SK-N-DZ (cell line): ENCODE measurements at regions not wholly inside any gene's neighbourhood (a gene's known extent, or its start where the extent isn't known, plus 50 kb on each side); places are given as distances from the start of the nearest gene placed in this dataset.
"Not testable (repeated sequence)": the region's sequence is repeated elsewhere in the genome, so short reads cannot be mapped to it uniquely, and the experiment has no call there.

Experiments used
- DNase-seq: peaks from one replicate; pipeline ENCODE4 v3.0.0-alpha.2; 2015; ENCODE audit warnings: low spot score

GRCh38 chr13:71303144-71303543, 563.9 kb downstream of the DACH1 start:
- no peak for DNase-seq

GRCh38 chr13:71300602-71301001, 566.4 kb downstream of the DACH1 start:
- no peak for DNase-seq

DNA sequence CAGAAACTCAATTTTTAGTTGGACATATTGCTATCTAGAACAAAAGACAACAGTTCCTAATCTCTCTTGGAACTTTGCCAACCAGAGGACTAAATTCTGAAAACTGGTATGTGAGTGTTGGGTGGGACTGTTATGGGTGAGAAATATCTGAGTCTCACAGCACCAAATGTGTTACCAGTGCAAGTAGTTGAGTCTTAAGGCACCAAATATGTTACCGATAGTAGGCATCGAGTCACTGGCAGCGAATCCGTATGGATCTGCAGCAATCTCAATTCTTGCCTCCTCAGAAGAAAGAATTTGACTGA, 575.2 kb downstream of the DACH1 start:
- no peak for DNase-seq

DNA sequence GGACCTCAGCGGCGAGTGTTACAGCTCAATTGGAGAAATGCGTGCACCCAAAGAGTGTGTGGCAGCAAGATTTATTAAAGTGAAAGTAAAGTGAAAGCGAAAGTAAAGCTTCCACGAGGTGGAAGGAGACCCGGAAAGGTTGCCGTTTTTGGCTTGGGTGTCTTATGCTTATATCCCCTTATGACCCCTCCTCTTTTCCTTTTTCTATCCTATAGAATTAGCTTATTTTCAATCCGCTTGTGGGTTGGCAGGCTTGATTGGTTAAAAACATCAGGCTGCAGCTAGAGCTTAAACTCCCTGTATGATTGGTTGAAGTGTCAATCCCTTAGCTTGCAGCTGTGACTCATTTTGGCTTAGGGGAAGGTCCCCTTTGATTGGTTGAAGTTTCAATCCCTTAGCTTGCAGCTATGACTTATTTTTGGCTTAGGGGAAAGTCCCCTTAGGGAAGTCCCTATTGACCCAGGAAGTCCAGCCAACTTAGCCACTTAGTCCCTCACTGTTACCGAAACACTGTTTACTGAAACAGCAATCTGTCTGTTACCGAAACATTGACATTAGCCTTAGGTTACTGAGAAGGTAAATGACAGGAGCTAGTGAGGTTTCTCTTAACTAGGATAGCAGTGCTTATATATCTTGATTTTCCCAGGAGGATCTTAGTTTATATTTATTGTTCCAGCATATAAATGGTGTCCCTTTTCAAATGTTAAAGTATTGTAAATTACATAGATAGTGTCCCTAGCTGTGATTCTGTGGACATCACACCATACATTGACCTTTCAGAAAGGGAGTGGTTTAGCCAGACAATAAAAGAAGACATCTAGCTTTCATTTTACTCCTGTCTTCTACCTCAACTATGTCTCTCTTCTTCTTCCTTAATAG, 575.8 kb downstream of the DACH1 start:
- DNase-seq = no peak

- not testable (repeated sequence) for DNase-seq
Measured at GRCh38 chr13:71289980-71290379, 577.0 kb downstream of the DACH1 start.

- DNase-seq = peak; percentile 20
Measured at GRCh38 chr13:71285700-71286099, 581.3 kb downstream of the DACH1 start.

- DNase-seq = no peak
Measured at GRCh38 chr13:71278512-71278911, 588.5 kb downstream of the DACH1 start.

DNA sequence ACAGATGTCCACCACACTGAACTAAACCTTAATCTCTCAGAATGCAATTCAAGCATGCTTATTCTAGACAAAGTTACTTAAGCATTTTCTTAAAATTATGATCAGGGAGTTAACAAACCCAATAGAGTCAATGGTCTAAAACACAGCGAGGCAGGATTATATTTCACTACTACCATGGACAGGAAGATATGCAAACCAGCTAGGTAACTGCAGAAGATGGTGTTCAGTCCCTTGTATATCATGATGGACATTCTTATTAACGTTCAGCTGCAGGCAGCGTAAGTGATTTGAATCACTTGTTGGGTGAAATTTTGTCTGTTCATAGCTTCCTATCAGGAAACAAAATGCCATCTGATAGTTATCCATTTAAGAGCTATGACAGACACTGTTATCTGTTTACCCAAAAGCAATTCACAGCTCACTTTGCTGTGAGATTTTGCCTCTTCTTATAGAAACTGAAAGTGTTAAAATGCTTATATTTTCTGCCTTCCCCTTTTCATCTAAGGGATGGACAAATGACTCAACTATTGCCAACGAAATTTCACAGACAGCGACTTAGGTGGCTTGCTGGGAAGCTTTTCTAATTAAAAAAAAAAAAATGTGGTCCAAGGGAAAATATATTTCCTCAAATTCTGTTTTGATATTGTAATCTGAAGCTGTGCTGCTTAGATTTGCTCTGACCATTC, 591.9 kb downstream of the DACH1 start:
- DNase-seq = no peak

- DNase-seq = no peak
Measured at GRCh38 chr13:71261256-71261655, 605.7 kb downstream of the DACH1 start.

DNA sequence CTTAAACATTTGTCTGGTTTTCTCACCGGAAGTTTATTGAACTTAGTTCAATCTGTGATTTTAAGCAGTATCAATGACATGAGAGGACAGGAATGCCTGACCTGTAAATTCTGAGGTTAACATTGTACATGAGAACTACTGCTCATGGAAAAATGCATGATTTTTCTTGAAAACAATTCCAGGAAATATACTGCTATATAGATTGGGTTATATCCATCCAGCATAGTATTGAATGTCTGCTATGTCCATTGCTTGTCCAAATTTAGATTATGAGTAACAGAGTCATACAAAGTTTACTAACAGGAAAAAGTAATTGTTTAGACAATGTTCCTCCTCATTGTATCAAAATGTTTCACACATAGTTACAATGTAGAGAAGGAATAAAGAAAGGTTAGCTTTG, 606.8 kb downstream of the DACH1 start:
- no peak for DNase-seq

- no peak for DNase-seq
Measured at GRCh38 chr13:71255633-71256032, 611.4 kb downstream of the DACH1 start.

GRCh38 chr13:71254384-71254783, 612.6 kb downstream of the DACH1 start:
- DNase-seq = no peak

DNA sequence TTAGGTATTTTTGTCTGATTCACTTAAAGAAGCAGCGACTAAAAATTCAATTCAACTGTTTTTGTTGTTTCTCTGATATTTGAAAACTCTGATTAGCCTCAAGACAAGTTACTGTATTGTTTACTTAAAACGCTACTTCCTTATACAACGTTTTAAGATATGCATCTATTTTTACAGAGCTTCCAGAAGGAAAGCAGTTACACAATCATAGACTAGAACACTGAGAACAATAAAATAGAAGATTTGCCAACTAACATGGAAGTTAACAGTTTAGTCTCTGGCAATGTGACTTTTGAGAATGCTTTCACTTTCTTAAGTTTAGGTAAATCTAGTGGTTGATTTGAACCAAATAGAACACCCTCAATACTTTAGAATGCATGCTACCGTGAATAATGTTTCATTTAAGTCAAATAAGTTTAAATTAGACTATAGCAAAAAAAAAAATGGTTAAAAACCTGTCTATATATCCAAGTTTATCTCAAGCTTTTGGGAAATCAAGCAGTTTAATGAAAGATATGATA, 614.8 kb downstream of the DACH1 start:
- DNase-seq = no peak

DNA sequence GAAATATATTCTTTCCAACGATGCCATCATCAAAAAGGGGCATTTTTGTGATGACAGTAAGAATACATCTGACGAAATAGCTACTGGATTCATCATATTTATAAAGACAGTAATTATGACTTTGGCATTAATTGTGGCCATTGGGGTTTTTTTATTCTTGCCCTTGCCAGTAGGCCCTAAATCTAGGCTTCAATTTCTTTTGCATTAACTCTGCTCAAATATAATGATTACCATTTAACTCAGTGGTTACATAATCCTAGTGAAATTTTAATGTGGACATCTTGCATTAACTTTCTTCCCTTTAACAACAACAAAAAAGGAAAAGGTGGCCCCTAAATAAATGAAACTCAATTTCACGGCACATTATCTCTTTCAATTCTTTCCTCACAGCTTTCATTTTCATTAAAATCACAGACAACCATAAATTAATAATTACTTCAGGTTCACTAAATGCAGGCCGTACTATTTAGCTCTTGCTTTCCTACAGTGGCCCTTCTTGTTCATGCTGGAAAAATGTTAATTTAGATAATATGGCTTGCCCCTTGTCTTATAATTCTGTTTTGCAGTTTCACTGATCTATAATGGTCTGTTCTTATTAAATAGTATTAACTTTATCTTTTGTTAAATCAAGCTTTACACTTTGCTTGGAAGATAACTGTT, 615.6 kb downstream of the DACH1 start:
- DNase-seq = no peak

- DNase-seq = no peak
Measured at GRCh38 chr13:71249011-71249410, 618.0 kb downstream of the DACH1 start.

- DNase-seq = no peak
Measured at GRCh38 chr13:71244161-71244560, 622.8 kb downstream of the DACH1 start.

GRCh38 chr13:71242201-71242600, 624.8 kb downstream of the DACH1 start:
- no peak for DNase-seq

GRCh38 chr13:71240911-71241310, 626.1 kb downstream of the DACH1 start:
- peak; percentile 38 for DNase-seq

DNA sequence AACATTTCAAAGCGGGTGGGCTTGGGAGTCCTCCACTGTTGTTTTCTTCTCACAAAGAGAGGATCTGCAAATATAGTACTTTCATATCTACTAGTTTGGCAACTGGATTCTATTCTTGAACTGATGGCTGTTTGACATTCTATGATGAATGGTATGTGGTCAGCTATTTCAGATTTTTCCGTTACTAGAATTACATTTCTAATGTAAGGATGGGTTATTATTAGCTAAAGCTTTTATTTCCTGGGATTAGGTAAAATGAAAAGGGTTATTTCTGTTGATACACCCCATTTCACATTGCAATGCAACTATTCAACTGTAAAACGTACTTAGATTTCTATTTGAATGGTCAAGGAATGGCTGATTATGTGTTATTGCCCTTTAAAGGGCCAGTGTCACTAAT, 629.7 kb downstream of the DACH1 start:
- DNase-seq = no peak

DNA sequence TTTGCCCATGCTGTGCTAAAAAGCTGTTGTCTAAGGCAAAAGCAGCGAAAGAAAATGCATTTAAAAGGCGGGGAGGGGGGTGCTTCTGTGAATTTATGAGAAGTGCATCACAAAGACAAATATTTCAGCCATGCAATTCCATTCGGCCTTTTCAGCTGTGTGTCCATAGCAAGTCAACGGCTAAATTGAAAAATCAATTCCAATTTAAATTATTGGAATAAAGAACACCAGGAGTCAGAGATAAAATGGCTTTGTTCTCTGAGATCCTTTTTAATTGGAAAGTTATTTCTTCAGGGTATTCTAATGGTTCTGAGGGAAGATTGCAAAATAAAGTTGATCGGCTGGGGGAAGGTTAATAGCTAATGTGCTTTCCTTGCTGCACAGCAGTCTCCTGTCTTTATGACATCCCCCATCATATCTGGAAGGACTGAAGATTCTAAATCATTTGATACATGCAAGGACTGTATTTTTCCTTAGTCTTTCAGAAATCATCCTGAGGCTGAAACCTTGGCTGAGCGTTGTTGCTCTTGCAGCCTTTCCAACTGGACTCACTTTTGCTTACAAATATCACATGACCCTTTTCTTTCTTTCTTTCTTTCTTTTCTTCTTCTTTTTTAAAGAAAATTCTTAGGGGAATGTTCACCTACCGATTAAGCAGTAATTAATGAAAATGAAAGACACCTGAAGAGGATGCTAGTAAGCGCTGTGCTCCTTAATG, 647.1 kb downstream of the DACH1 start:
- peak; percentile 44 for DNase-seq

GRCh38 chr13:71218960-71219359, 648.0 kb downstream of the DACH1 start:
- DNase-seq = peak; percentile 72

DNA sequence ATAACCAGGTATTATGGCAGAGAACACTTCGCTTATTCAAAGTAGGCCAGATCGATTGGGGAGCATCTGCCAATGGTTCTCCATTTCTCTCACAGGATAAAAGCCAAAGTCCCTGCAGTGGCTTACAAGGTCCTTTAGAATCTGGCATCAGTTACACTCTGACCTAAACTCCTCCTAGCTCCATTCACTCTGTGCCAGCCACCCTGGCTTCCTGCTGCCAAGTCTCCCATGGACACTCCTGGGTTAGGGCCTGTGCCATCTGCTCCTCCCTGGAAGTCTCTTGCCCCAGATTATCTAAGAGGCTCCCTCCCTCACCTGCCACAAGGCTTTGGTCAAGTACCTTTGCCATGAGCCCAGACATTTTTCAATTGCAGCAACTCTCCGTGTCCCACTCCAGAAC, 649.2 kb downstream of the DACH1 start:
- DNase-seq = no peak
